ENCODE measurements at regions not wholly inside any gene's neighbourhood (a gene's known extent, or its start where the extent isn't known, plus 50 kb on each side); places are given as distances from the start of the nearest gene placed in this dataset.

- FAIRE-seq (no peak), DNase-seq (ENCODE audit: insufficient read length, low spot score) (no peak)
- no peak for TF ChIP-seq CTCF (IDR thresholded peaks at IDR 0.05; ENCODE audit: insufficient read depth, missing control alignments)
Observed at GRCh38 chr1:23639460-23640095, 52.0 kb upstream of the RPL11 start.

- no peak for TF ChIP-seq CTCF (IDR thresholded peaks at IDR 0.05; ENCODE audit: insufficient read depth, missing control alignments)
- DNase-seq (ENCODE audit: insufficient read length, low spot score) (no peak), FAIRE-seq (no peak)
Observed at GRCh38 chr1:23638786-23639241, 52.8 kb upstream of the RPL11 start.

DNA sequence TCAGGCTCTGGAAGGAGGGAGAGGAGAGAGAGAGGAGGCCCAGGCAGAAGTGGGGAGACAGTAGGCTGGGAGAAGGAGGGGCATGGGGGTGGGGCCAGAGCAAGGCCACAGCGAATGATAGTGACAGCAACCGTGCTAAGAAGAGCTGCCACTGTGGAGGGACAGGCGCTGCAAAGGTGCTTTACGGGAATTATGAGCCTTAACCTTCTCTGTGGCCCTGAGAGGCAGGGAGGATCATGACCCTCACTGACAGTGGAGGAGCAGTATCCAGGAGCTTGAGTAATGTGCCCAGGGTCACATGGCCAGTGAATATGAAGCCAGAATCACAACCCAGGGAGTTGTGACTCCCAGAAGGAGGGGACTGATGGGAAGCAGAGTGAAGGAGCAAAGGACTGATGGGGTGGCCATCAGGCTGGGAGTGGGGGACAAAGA, 53.4 kb upstream of the RPL11 start:
- no peak for FAIRE-seq
- TF ChIP-seq CTCF (IDR thresholded peaks at IDR 0.05; ENCODE audit: insufficient read depth, missing control alignments) = no peak
- DNase-seq (ENCODE audit: insufficient read length, low spot score) = no peak

DNA sequence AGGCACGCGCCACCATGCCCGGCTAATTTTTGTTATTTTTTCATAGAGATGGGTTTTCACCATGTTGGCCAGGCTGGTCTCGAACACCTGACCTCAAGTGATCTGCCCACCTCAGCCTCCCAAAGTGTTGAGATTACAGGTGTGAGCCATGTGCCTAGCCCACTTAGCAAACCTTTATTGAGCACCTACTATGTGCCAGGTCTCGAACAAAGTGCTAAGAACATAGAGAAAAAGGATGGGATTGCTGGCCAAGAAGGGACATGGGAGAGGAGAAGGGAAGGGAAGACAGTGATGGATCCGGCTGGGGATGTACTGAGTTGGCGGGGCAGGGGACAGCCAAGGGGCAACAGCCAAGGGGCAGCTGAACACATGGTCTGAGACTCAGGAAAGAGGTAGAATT, 55.6 kb upstream of the RPL11 start:
- FAIRE-seq = no peak
- DNase-seq (ENCODE audit: insufficient read length, low spot score) = no peak
- no peak for TF ChIP-seq CTCF (IDR thresholded peaks at IDR 0.05; ENCODE audit: insufficient read depth, missing control alignments)

- DNase-seq (ENCODE audit: insufficient read length, low spot score) = peak; percentile 56
- FAIRE-seq = no peak
- peak; percentile 78 for TF ChIP-seq CTCF (IDR thresholded peaks at IDR 0.05; ENCODE audit: insufficient read depth, missing control alignments)
Observed at GRCh38 chr1:23634840-23635651, 56.6 kb upstream of the RPL11 start.

GRCh38 chr1:23634518-23634839, 57.1 kb upstream of the RPL11 start:
- DNase-seq (ENCODE audit: insufficient read length, low spot score) = no peak
- no peak for FAIRE-seq
- no peak for TF ChIP-seq CTCF (IDR thresholded peaks at IDR 0.05; ENCODE audit: insufficient read depth, missing control alignments)
